ENCODE measurements at regions not wholly inside any gene's neighbourhood (a gene's known extent, or its start where the extent isn't known, plus 50 kb on each side); places are given as distances from the start of the nearest gene placed in this dataset.
"Not testable (repeated sequence)": the region's sequence is repeated elsewhere in the genome, so short reads cannot be mapped to it uniquely, and the experiment has no call there.

- Histone ChIP-seq H3K4me3 (ENCODE audit: low read length) (no peak overlapping the region), H3K27me3 (ENCODE audit: control insufficient read depth, insufficient read depth, low read length) (no peaks in the 10 kb centered on the region), H3K36me3 (ENCODE audit: control insufficient read depth, insufficient read depth, low read length) (no peaks in the 10 kb centered on the region), H3K4me1 (ENCODE audit: control insufficient read depth, insufficient read depth, low read length) (peaks cover 3% of the 10 kb centered on the region), H3K9ac (ENCODE audit: low read length) (no peak overlapping the region), H3K27ac (ENCODE audit: low read depth, low read length) (no peak overlapping the region)
Measured at GRCh38 chr15:92821491-92822116, 78.5 kb upstream of the CHD2 start.

- H3K27ac ChIP-seq (ENCODE audit: low read depth, low read length) = no peak overlapping the region
- no peak overlapping the region for H3K4me3 ChIP-seq (ENCODE audit: low read length)
- H3K9ac ChIP-seq (ENCODE audit: low read length) = no peak overlapping the region
- H3K36me3 ChIP-seq (ENCODE audit: control insufficient read depth, insufficient read depth, low read length) = no peaks in the 10 kb centered on the region
- peaks cover 3% of the 10 kb centered on the region for H3K4me1 ChIP-seq (ENCODE audit: control insufficient read depth, insufficient read depth, low read length)
- no peaks in the 10 kb centered on the region for H3K27me3 ChIP-seq (ENCODE audit: control insufficient read depth, insufficient read depth, low read length)
Measured at GRCh38 chr15:92822216-92823144, 77.6 kb upstream of the CHD2 start.

- Histone ChIP-seq H3K36me3 (ENCODE audit: control insufficient read depth, insufficient read depth, low read length) (no peaks in the 10 kb centered on the region), H3K27ac (ENCODE audit: low read depth, low read length) (no peak overlapping the region), H3K9ac (ENCODE audit: low read length) (no peak overlapping the region), H3K4me3 (ENCODE audit: low read length) (no peak overlapping the region), H3K27me3 (ENCODE audit: control insufficient read depth, insufficient read depth, low read length) (no peaks in the 10 kb centered on the region), H3K4me1 (ENCODE audit: control insufficient read depth, insufficient read depth, low read length) (peaks cover 7% of the 10 kb centered on the region)
Measured at GRCh38 chr15:92825985-92826384, 74.1 kb upstream of the CHD2 start.

GRCh38 chr15:92827991-92828390 is 72.1 kb upstream of the CHD2 start:
- not testable (repeated sequence) for H3K9ac ChIP-seq (ENCODE audit: low read length); H3K27ac ChIP-seq (ENCODE audit: low read depth, low read length); H3K4me3 ChIP-seq (ENCODE audit: low read length); H3K36me3 ChIP-seq (ENCODE audit: control insufficient read depth, insufficient read depth, low read length); H3K27me3 ChIP-seq (ENCODE audit: control insufficient read depth, insufficient read depth, low read length)
- peaks cover 27% of the 10 kb centered on the region for H3K4me1 ChIP-seq (ENCODE audit: control insufficient read depth, insufficient read depth, low read length)

GRCh38 chr15:92829875-92830274 is 70.2 kb upstream of the CHD2 start:
- Histone ChIP-seq H3K4me1 (ENCODE audit: control insufficient read depth, insufficient read depth, low read length) (peaks cover 31% of the 10 kb centered on the region), H3K27ac (ENCODE audit: low read depth, low read length) (no peak overlapping the region), H3K9ac (ENCODE audit: low read length) (no peak overlapping the region)

GRCh38 chr15:92831336-92831654 is 68.8 kb upstream of the CHD2 start:
- peak overlapping the region; percentile 50 for H3K4me3 ChIP-seq (ENCODE audit: low read length)
- peak overlapping the region; percentile 92 for H3K27ac ChIP-seq (ENCODE audit: low read depth, low read length)
- peaks cover 31% of the 10 kb centered on the region for H3K4me1 ChIP-seq (ENCODE audit: control insufficient read depth, insufficient read depth, low read length)
- no peaks in the 10 kb centered on the region for H3K36me3 ChIP-seq (ENCODE audit: control insufficient read depth, insufficient read depth, low read length)
- H3K9ac ChIP-seq (ENCODE audit: low read length) = no peak overlapping the region
- no peaks in the 10 kb centered on the region for H3K27me3 ChIP-seq (ENCODE audit: control insufficient read depth, insufficient read depth, low read length)

More at GRCh38 chr15:92829875-92830274, 70.2 kb upstream of the CHD2 start:
- Histone ChIP-seq H3K4me3 (ENCODE audit: low read length) (no peak overlapping the region), H3K36me3 (ENCODE audit: control insufficient read depth, insufficient read depth, low read length) (no peaks in the 10 kb centered on the region), H3K27me3 (ENCODE audit: control insufficient read depth, insufficient read depth, low read length) (no peaks in the 10 kb centered on the region)

GRCh38 chr15:92831655-92832328 is 68.3 kb upstream of the CHD2 start:
- H3K36me3 ChIP-seq (ENCODE audit: control insufficient read depth, insufficient read depth, low read length) = no peaks in the 10 kb centered on the region
- peaks cover 31% of the 10 kb centered on the region for H3K4me1 ChIP-seq (ENCODE audit: control insufficient read depth, insufficient read depth, low read length)
- H3K27me3 ChIP-seq (ENCODE audit: control insufficient read depth, insufficient read depth, low read length) = no peaks in the 10 kb centered on the region
- peak overlapping the region; percentile 92 for H3K27ac ChIP-seq (ENCODE audit: low read depth, low read length)
- no peak overlapping the region for H3K9ac ChIP-seq (ENCODE audit: low read length)
- H3K4me3 ChIP-seq (ENCODE audit: low read length) = peak overlapping the region; percentile 50

- Histone ChIP-seq H3K4me3 (ENCODE audit: low read length) (peak overlapping the region; percentile 50), H3K9ac (ENCODE audit: low read length) (no peak overlapping the region), H3K36me3 (ENCODE audit: control insufficient read depth, insufficient read depth, low read length) (no peaks in the 10 kb centered on the region), H3K27ac (ENCODE audit: low read depth, low read length) (peak overlapping the region; percentile 92), H3K4me1 (ENCODE audit: control insufficient read depth, insufficient read depth, low read length) (peaks cover 31% of the 10 kb centered on the region), H3K27me3 (ENCODE audit: control insufficient read depth, insufficient read depth, low read length) (no peaks in the 10 kb centered on the region)
Measured at GRCh38 chr15:92833106-92833433, 67.1 kb upstream of the CHD2 start.

GRCh38 chr15:92833493-92834271 is 66.4 kb upstream of the CHD2 start:
- Histone ChIP-seq H3K4me1 (ENCODE audit: control insufficient read depth, insufficient read depth, low read length) (peaks cover 31% of the 10 kb centered on the region), H3K27ac (ENCODE audit: low read depth, low read length) (peak overlapping the region; percentile 92), H3K9ac (ENCODE audit: low read length) (no peak overlapping the region), H3K4me3 (ENCODE audit: low read length) (no peak overlapping the region), H3K36me3 (ENCODE audit: control insufficient read depth, insufficient read depth, low read length) (no peaks in the 10 kb centered on the region), H3K27me3 (ENCODE audit: control insufficient read depth, insufficient read depth, low read length) (no peaks in the 10 kb centered on the region)

- no peaks in the 10 kb centered on the region for H3K27me3 ChIP-seq (ENCODE audit: control insufficient read depth, insufficient read depth, low read length)
- H3K9ac ChIP-seq (ENCODE audit: low read length) = no peak overlapping the region
- H3K36me3 ChIP-seq (ENCODE audit: control insufficient read depth, insufficient read depth, low read length) = no peaks in the 10 kb centered on the region
- no peak overlapping the region for H3K4me3 ChIP-seq (ENCODE audit: low read length)
- no peak overlapping the region for H3K27ac ChIP-seq (ENCODE audit: low read depth, low read length)
- H3K4me1 ChIP-seq (ENCODE audit: control insufficient read depth, insufficient read depth, low read length) = no peaks in the 10 kb centered on the region
Measured at GRCh38 chr15:92839696-92840095, 60.4 kb upstream of the CHD2 start.

- H3K4me1 ChIP-seq (ENCODE audit: control insufficient read depth, insufficient read depth, low read length) = no peaks in the 10 kb centered on the region
- no peaks in the 10 kb centered on the region for H3K27me3 ChIP-seq (ENCODE audit: control insufficient read depth, insufficient read depth, low read length)
- no peak overlapping the region for H3K4me3 ChIP-seq (ENCODE audit: low read length)
- H3K36me3 ChIP-seq (ENCODE audit: control insufficient read depth, insufficient read depth, low read length) = no peaks in the 10 kb centered on the region
- H3K27ac ChIP-seq (ENCODE audit: low read depth, low read length) = no peak overlapping the region
- no peak overlapping the region for H3K9ac ChIP-seq (ENCODE audit: low read length)
Measured at GRCh38 chr15:92840149-92840548, 60.0 kb upstream of the CHD2 start.

- no peak overlapping the region for H3K9ac ChIP-seq (ENCODE audit: low read length)
- H3K36me3 ChIP-seq (ENCODE audit: control insufficient read depth, insufficient read depth, low read length) = no peaks in the 10 kb centered on the region
- no peaks in the 10 kb centered on the region for H3K4me1 ChIP-seq (ENCODE audit: control insufficient read depth, insufficient read depth, low read length)
- no peaks in the 10 kb centered on the region for H3K27me3 ChIP-seq (ENCODE audit: control insufficient read depth, insufficient read depth, low read length)
- H3K27ac ChIP-seq (ENCODE audit: low read depth, low read length) = no peak overlapping the region
- H3K4me3 ChIP-seq (ENCODE audit: low read length) = no peak overlapping the region
Measured at GRCh38 chr15:92843326-92843725, 56.8 kb upstream of the CHD2 start.

All from rectal smooth muscle tissue (tissue), 1 donor.